Transverse colon (tissue), 4 donors: ENCODE measurements at regions not wholly inside any gene's neighbourhood (a gene's known extent, or its start where the extent isn't known, plus 50 kb on each side); places are given as distances from the start of the nearest gene placed in this dataset.

Source experiments
- DNase-seq: peaks from one replicate; pipeline ENCODE4 v3.0.0-alpha.2; 2019
- H3K27ac ChIP-seq, 4 donors: fragments of 200-600 bp; sonication (generic); 2 replicates each; pipeline ENCODE4 v1.5.1; 2016 to 2018; ENCODE audit warnings: inconsistent platforms in 4 of 4
- H3K27me3 ChIP-seq: fragments of 200-600 bp; sonication (generic); 2 replicates; pipeline ENCODE4 v1.5.1; 2017; ENCODE audit warnings: inconsistent platforms
- H3K36me3 ChIP-seq, 4 donors: fragments of 200-600 bp; sonication (generic); 2 replicates each; pipeline ENCODE4 v1.5.1; 2017 to 2019; ENCODE audit warnings: inconsistent platforms in 4 of 4
- H3K4me1 ChIP-seq, 4 donors: fragments of 200-600 bp; sonication (generic); 2 replicates each; pipeline ENCODE4 v1.5.1; 2017 to 2020; ENCODE audit warnings: inconsistent platforms in 4 of 4
- H3K4me3 ChIP-seq, 4 donors: fragments of 200-600 bp; sonication (generic); 1 replicate in 1 of 4; 2 replicates in 3 of 4; pipeline versions ENCODE4 v1.5.1 to v1.6.1; 2017 to 2019; ENCODE audit warnings: inconsistent platforms in 4 of 4
- H3K9me3 ChIP-seq, 2 donors: fragments of 200-600 bp; sonication (generic); 2 replicates each; pipeline ENCODE4 v1.5.1; 2017 to 2019; ENCODE audit warnings: inconsistent platforms in 2 of 2
- CTCF ChIP-seq, 5 experiments: fragments of 200-600 bp in 3 of 5; fragments of 450-650 bp in 2 of 5; sonication (generic) in 3 of 5; IDR thresholded peaks; 1 replicate in 2 of 5; 2 replicates in 3 of 5; pipeline ENCODE4 v1.5.1; 2016 to 2017; ENCODE audit warnings: antibody characterized with exemption in 5 of 5, inconsistent platforms in 3 of 5, mild to moderate bottlenecking in 2 of 5, moderate library complexity in 1 of 5
- EP300 ChIP-seq: sonication (generic); formaldehyde crosslinking; IDR thresholded peaks from one replicate; pipeline ENCODE4 v1.6.1; 2017; ENCODE audit warnings: antibody characterized with exemption, low read depth
- POLR2A ChIP-seq: fragments of 450-650 bp; IDR thresholded peaks from one replicate; pipeline ENCODE4 v1.6.1; 2016; ENCODE audit warnings: antibody characterized with exemption, mild to moderate bottlenecking, moderate library complexity
- POLR2AphosphoS5 ChIP-seq, 3 donors: sonication (generic); formaldehyde crosslinking; IDR thresholded peaks; one replicate each; pipeline ENCODE4 v1.6.1; 2016; ENCODE audit warnings: antibody characterized with exemption in 3 of 3
- WGBS, 2 donors: methylation state at CpG; one replicate each; pipeline ENCODE4 v1.1.5; 2018; ENCODE audit warnings: low coverage in 1 of 2; 5-methylcytosine and 5-hydroxymethylcytosine counted together
- in situ Hi-C, 4 donors: fragments of 200-750 bp; cut with MboI; loops; one replicate each; pipeline versions ENCODE4 v1.15.0 to v1.15.1; 2017; ENCODE audit warnings: low sequenced_read_pairs in 3 of 4, low pct_ligation_motif_present in 1 of 4, low pct_unique_long_range_greater_than_20kb in 1 of 4
- intact Hi-C: fragments of 100-400 bp; cut with DNase I; formaldehyde crosslinking; loops from one replicate; pipeline ENCODE4 v1.15.1; 2023; ENCODE audit warnings: low total_unique reads

GRCh38 chr3:26839001-26839400 is 216.4 kb downstream of the LRRC3B start:
- Histone ChIP-seq H3K4me3 (no peak overlapping the region), H3K27ac (no peak overlapping the region), H3K4me1 (no peaks in the 10 kb centered on the region), H3K36me3 (no peaks in the 10 kb centered on the region), H3K27me3 (no peaks in the 10 kb centered on the region), H3K9me3 (no peaks in the 10 kb centered on the region)
- TF ChIP-seq POLR2AphosphoS5 (IDR thresholded peaks at IDR 0.05) (no peak), EP300 (no peak), CTCF (IDR thresholded peaks at IDR 0.05) (no peak), POLR2A (no peak)
- DNase-seq, result no peak
- in situ Hi-C loops, result no loop called here
- WGBS, 2 donors, result 95 to 100% methylated on average over 1 of the region's 1 CpG
- intact Hi-C loops, result no loop called here

DNA sequence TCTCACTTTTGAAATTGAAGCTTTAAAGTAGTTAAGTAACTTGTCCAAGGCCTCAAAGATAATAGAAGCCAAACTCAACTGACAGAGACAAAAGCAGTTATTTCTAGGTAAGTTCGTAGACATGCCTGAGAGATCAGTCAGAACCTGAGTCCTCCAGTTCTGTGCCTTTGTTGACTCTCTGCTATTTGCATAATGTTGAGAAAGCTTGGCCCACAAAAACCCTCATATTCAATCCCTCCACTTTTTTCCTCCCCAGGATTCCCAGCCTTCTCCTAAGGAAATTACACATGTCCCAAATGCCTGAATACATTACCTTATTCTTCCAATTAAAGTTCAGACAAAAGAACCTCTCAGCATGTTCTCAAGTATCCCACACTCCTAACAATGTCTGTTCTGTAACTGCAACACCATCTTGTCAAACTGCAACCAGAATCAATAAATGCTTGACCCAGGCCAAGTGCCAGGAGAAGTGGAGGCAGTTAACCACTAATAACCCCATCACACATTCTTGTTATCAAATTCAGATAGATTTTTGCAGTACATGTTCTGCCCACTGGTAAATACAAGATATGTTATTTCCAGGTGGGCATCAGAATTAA is 217.8 kb downstream of the LRRC3B start:
- WGBS, 2 donors, result 31 to 80% methylated on average over 1 of the region's 1 CpG
- intact Hi-C loops, result no loop called here
- in situ Hi-C loops, result no loop called here
- H3K36me3 ChIP-seq, result no peaks in the 10 kb centered on the region
- no peaks in the 10 kb centered on the region for H3K27me3 ChIP-seq
- DNase-seq, result no peak
- H3K4me1 ChIP-seq, result no peaks in the 10 kb centered on the region
- no peak overlapping the region for H3K27ac ChIP-seq
- no peak for TF ChIP-seq POLR2AphosphoS5 (IDR thresholded peaks at IDR 0.05)
- no peak for TF ChIP-seq POLR2A
- no peak for TF ChIP-seq EP300
- no peak for TF ChIP-seq CTCF (IDR thresholded peaks at IDR 0.05)
- H3K9me3 ChIP-seq, result no peaks in the 10 kb centered on the region
- no peak overlapping the region for H3K4me3 ChIP-seq

DNA sequence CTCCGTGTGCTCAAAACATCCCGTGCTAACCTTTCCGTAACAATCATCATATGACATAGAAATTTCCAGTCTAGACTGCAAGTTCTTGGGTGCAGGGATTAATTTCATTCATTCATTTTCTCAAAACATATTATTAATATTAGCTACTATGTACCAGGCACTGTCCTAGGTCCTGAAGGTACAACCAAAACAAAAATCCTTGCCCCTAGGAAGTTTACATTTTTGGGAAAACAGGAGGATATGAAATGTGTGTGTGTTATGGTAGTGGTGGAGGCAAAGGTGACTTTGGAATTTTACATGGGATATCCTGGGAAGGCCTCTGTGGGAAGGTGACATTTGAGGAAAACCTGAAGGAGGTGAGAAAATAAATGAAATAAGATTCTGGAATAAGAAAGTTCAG is 222.6 kb downstream of the LRRC3B start:
- intact Hi-C loops (no loop called here), in situ Hi-C loops (no loop called here)
- Histone ChIP-seq H3K27me3 (no peaks in the 10 kb centered on the region), H3K36me3 (no peaks in the 10 kb centered on the region), H3K27ac (no peak overlapping the region), H3K4me1 (no peaks in the 10 kb centered on the region), H3K9me3 (no peaks in the 10 kb centered on the region), H3K4me3 (no peak overlapping the region)
- 91 to 94% methylated on average over 3 of the region's 3 CpGs for WGBS, 2 donors
- no peak for TF ChIP-seq POLR2AphosphoS5 (IDR thresholded peaks at IDR 0.05)
- TF ChIP-seq CTCF (IDR thresholded peaks at IDR 0.05), result no peak
- TF ChIP-seq POLR2A, result no peak
- TF ChIP-seq EP300, result no peak
- DNase-seq, result no peak

- Histone ChIP-seq H3K27ac (no peak overlapping the region), H3K4me3 (no peak overlapping the region), H3K27me3 (no peaks in the 10 kb centered on the region), H3K4me1 (no peaks in the 10 kb centered on the region), H3K36me3 (no peaks in the 10 kb centered on the region), H3K9me3 (no peaks in the 10 kb centered on the region)
- in situ Hi-C loops (no loop called here), intact Hi-C loops (no loop called here)
- no peak for DNase-seq
- TF ChIP-seq POLR2AphosphoS5 (IDR thresholded peaks at IDR 0.05) (no peak), EP300 (no peak), CTCF (IDR thresholded peaks at IDR 0.05) (no peak)
Observed at GRCh38 chr3:26847680-26848079, 225.1 kb downstream of the LRRC3B start.
